Activated CD4-positive, alpha-beta T cell treated with anti-CD3 and anti-CD28 coated beads, Interleukin-2, amount 50 U/mL, for 24 hours (primary cell): ENCODE measurements at regions not wholly inside any gene's neighbourhood (a gene's known extent, or its start where the extent isn't known, plus 50 kb on each side); places are given as distances from the start of the nearest gene placed in this dataset.

Experiments
- DNase-seq, 2 donors: peaks; one replicate each; pipeline ENCODE4 v3.0.0-alpha.2; 2020; ENCODE audit warnings: low read depth in 1 of 2, low spot score in 1 of 2

DNA sequence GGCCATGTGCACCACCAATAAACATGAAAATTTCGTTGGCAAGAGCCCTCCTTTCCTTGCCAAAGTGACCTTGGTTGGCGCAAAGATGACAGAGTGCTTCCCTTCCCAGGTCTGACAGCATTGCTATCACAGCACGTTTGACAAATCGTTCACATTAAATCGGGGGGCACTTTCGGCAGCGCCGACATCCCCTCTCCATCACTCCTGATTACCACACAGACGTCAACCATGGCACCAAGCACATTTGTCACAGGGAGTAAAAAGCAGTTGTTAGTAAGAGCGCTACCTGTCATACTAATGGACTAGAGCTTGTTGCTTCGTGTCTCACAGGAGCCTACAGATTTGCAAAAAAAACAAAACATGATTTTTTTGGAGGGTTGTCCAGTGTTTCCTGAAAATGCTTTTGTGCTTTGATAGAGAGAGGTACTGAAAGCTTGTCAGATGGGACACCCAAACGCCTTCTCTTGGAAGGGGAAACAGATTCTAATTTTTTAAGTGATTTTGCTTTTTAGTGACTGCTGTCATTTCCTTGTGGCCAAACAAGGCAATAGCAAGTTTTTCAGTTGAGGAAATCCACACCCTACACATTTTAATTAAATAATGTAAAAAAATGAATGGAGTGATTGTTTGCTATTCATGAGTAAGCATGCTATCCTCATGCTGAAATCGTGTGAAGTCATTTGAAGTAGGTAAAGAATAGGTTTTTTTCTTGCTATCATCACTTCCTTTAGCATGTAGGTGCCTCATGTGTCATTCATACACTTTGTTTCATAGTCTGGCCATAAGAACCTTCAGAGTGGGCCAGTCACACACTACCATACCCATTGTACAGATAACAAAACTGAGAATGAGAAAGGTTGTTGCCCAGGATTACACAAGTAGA, 682.8 kb upstream of the WWC1 start:
- DNase-seq, result no peak

DNA sequence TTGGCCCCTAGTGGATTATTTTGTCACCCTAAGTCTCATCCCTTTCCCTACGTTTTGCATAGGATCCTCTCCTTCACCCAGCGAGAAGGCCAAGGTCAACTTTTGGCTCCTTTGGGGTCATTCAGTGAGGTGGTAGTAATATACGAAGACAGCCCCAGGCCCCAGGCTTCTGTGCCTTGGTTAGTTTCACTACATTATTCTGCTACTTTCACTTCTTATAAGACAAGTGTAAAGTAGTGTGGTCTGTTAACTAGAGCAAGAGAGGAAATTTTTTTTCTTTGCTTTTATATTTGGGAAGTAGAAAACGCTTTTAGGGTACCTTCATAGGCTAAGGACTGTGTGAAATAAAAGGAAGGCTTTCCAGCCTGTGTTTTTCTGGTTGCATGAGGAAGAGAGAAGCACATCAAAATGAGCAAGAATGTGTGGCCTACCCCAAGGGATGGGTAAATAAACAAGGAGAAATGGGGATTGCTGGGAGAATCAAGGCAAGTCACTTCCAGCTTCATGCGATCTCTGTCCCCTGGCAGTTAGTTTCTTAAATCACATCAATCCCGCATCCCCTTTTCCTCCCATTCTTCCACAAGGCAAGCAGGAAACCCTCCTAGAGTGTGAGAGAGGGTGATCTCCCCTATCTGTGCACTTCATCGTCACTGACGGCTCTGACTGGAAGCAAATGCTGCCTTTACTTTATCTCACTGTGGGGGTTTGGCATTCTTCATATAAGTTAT, 677.0 kb upstream of the WWC1 start:
- DNase-seq, result no peak

DNA sequence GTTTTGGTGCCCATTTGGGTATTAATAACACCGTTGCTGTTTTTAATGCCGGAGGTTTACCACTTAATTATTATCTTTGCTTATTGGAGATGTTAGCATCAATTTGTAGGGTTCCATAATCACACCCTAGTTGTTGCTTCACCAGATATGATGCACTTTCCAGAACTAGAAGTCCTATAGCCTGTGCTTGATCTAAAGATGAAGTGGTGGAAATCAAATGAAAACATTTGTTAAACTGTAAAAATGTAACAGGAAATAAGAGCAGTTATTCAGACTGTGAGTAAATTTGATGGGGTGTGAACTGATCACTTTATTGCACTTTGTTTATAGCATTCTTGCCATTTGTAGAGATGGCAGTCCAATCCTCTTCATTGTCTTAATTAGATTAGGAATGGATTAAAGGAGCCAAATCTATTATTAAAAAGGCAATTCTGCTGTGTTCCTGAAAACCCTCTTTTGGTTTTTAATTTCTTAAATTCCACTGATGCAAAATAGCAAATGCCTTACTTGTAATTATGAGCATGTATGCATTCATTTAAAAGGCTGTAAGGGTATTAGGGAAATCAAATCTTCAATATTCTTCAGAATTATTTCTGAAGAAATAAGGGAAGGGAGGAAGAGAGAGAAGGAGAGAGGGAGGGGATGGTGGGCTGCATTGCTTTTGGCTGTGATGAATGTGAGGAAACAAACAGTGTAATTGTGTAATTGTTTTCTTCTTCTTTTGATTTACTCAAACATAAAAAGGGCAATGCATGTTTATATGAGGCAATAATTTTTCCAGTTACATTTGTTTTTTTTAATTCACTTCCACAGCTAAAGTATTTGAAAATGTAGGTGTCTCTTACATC, 675.2 kb upstream of the WWC1 start:
- DNase-seq, result no peak

DNA sequence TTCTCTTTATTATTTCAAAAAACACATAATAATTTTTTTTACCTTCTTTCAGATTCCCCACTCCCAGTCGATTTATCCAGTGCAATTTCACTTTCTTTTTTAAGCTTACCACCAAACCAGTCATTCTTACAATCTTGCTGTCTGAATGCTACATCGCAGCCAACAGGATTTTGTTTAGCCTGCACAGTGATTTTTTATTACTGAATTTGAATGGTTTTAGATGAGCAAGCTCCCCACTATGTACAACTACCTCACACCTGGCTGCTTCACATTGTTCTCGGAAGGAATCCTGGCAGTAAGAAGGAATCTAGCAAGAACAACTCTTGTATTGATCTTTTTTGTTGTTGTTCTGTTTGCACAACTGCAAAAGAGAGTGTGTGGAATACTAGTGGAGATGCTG, 668.1 kb upstream of the WWC1 start:
- no peak for DNase-seq

DNA sequence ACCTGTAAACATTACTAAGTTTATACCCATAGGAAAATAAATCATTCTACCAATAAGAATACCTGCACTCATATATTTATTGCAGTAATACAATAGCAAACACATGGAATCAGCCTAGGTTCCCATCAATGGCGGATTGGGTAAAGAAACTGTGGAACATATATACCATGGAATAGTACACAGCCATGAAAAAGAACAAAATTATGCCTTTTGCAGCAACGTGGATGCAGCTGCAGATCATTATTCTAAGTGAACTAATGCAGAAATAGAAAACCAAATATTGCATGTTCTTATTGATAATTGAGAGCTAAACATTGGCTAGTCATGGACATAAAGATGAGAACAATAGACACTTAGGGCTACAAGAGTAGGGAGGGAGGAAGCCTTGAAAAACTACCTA, 667.4 kb upstream of the WWC1 start:
- DNase-seq, result no peak

DNA sequence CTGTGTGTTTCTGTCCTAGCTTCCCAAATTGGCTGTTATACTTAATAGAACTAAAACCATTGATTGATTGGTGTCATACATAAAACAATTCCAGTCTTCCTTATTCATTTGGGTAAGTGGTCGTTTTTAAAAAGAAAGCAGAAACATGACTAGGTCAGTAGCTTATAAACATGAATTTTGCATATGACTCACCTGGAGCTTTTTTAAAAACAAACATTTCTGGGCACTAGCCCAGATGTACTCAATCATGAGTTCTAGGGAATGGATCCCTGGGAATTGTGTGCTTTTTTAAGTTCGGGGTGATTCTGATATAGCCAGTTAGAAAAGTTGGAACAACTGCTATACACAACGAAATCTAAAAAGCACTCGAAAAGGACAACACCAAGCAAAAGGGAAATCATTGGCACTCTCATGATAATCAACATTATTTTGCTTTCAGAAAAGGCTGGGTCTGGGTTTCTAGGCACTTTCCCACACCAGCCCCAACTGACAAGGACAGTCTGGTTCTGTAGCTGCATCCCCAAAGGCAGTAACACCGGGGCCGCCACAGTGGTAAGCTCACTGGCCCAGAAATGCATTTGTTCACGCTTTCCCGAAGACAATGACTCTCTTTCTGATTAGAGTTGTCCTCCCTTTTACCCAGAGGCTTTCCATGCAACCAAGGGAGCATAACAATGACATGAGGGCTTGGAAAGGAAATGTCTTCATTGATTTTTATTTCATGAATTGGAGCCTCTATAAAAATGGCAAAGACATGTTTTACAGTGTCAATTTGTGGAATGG, 664.9 kb upstream of the WWC1 start:
- no peak for DNase-seq

DNA sequence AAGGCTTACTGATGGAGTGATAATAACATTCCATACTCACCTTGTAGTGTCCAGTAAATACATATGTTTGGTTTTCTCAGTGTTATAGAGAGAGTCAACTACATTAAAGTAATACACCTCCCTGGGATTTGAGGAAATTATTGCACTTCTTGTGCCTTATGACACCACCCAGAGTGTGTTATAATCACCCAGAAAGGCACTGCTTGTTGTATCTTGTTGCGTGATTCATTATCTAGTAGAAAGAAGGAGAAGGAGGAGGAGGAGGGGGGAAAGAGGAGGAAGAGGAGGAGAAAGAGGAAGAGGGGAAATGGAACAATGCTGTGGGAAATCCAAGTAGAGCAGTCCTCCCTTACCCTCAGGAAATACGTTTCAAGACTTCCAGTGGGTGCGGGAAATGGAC, 661.8 kb upstream of the WWC1 start:
- DNase-seq, result no peak

DNA sequence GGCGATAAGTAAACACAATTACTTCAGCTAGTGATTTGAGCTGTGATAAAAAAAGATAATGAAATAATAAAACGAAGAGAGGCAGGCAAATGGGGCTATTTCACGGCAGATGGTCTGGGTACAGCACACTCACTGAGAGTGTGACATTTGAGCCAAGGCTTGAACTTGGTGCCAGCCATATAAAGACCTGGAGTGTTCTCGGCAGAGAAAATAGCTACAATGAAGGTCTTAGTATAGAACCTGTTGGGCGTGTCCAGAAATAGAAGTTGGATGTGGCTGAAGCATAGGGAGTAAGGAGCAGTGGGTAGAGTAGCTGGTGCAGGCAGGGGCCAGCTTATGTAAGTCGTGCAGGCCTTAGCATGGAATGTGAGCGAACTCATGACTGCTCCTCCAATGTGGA, 660.3 kb upstream of the WWC1 start:
- DNase-seq, result no peak

DNA sequence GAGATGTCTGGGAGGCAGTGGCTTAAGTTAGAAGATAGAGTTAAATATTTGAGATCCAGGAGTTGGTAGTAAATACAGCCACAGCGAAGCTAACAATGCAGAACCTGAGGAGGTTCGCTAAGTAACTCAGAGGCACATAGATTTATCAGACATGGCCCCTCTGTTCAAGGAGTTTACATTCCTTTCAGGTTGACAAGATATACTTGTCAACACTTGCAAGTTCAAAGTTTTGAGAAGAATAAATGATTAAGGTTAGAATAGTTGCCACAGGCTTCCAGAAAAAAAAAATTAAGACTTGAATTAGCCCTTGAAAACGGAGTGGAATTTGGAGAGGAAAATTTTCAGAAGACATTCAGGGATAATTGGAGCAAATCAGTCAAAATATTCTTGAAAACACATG, 658.3 kb upstream of the WWC1 start:
- DNase-seq, result no peak

DNA sequence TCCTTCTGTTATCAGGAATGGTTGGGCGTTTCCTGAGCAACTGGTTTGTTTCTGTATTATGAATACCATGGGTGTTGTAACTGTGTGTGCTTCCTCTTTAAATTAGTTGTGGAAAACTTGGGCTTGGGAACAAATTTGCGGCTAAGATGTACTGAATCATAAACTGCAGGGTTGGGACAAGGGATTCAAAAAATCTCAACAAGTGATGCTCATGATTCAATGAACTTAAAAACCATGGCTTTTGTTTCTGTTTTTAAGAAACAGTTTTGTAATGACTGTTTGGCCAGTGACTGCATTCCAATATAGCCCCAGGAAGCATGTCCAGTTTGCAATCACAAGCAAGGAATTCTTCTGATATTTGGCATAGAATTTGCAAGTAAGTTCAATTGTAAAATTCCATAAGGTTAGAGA, 657.5 kb upstream of the WWC1 start:
- DNase-seq, result no peak

DNA sequence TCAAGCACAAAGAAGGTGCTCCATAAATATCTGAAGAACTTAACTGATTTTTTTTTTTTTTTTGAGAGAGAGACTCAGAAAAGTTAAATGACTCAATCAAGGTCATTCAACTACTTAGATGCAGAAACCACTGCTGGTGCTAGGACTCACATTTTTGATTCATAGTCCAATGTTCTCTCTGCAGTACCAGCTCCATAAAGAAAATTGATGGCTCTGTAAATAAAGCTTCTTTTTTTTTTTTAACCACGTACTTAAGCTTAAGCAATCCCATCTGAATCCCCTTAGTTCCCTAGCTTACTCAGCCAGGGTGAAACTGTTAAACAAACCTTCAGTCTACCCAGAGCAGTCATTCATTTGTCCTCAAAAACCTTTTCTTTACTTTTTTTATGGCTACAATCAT, 657.0 kb upstream of the WWC1 start:
- no peak for DNase-seq

DNA sequence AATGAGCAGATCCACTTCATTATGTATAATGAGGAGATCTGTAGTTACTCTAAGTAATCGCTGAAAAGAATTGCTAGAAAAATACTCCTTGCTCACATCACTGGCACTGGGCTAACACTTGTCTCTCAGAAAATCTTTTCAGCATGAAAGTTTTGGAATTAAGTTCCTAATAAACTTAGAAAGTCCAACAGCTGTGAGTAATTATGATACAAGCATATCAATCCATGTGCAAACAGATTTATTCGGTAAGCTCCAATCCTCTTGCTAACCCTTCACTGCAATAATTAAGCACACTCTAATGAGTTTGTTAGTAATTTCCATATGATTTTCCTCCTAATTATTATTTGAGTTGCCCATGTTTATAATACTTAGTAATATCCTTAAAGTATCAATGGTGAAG, 652.6 kb upstream of the WWC1 start:
- no peak for DNase-seq

DNA sequence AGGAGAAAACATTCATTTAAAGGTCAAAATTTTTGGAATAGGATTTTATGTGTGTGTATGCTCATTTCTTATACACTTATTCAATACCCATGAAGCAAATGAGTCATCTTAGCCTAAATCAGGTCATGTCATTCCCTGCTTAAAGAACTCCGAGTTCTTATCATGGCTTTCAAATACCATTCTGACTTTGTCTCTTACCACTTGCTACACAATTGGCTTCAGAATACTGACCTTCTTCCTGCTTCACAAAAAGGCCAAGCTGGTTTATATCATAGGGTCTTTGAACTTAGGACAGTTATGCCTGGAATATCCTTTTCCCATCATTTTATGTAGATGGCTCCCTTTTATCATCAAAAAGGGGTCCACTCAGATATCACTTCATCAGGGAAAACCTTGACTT, 652.2 kb upstream of the WWC1 start:
- no peak for DNase-seq

DNA sequence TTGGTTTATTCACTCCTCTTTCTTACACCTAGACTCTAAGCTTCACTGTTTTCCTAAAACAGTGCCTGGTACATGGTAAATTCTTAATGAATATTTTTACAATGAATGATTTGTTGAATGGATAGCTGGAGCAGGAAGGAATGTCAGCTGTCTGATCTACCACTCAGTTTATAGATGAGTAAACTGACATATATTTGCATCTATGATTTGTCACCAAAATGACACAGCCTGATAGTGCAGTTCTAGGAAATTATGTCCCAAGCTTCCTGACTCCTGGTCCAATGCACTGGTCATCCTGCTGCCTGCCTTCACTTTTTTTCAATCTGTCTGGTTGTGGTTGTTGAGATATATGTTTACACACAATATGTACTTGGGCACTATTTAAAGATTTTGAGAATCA, 651.7 kb upstream of the WWC1 start:
- no peak for DNase-seq

DNA sequence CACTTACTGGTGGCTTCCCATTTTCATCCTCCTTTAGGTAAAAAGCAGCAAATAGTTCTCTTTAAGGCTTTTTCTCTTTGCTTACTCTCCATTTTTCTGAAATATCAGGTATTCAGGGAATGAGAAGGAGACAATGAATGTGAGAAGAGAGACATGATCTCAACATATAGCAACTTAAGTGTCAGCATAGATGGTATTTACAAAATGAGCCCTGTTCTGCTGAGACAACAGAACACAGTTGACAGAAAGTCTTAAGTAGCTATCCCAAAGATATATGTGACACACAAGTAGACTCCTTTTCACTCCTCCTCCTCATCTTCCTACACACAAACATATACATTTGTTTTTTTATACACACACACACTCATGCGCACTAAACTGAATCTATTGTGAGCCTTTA, 649.3 kb upstream of the WWC1 start:
- DNase-seq, result no peak

DNA sequence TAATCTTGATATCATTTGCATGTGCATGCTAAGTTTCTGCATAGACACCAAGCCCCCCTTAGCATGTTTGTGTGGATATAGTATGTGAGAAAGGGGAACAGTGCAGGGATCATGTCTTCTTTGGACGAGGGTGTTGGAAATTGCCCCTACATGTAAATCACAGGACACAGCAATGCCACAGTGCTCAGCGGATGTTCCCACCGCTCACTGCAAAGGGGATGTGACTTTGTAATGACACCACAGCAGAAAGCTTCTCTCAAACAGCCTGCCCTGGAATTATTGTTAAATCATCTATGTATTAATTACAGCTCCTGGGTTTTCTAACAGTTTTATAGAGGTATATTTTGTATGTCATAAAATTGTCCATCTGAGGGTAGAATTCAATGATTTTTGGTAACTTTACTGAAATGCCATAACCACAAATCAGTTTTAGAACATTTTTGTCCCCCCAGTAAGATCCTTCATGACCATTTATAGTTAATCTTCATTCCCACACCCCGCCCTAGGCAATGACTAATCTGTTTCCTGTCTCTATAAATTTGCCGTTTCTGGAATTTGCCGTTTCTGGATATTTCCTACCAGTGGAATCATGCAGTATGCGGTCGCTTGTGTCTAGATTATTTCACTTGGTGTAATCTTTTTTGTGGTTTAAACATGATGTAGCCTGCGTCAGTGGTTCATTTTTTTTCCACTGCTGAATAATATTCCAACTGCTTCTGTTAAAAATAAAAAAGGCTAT, 648.5 kb upstream of the WWC1 start:
- no peak for DNase-seq

DNA sequence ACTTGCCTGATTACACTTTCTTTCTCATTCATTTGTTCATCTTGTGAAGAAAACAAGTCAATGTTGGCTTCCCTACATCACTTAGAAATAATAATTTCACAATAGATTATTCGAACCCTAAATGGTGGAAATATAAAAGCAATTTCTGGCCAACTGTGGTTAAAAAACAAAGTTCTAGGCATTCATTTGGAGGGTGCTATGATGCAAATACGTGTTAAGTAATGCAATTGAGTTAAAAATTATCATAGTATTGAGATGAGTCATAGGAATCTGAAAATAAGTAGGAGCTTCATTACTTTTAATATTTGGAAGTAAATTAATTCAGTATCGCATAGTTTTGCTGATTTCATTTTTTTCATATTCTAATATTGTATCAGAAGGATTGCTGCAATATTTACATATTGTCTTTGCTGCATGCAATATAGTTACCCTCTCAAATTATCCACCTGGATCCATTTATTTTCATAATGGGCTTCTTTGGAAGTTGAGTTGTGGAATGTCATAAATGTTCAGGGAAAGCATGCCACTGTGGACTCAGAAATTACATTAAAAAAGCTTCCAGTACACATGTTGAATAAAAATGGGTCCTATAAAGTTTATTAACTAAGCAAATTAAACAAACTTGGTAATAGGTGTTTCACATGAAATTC, 647.7 kb upstream of the WWC1 start:
- DNase-seq, result no peak

DNA sequence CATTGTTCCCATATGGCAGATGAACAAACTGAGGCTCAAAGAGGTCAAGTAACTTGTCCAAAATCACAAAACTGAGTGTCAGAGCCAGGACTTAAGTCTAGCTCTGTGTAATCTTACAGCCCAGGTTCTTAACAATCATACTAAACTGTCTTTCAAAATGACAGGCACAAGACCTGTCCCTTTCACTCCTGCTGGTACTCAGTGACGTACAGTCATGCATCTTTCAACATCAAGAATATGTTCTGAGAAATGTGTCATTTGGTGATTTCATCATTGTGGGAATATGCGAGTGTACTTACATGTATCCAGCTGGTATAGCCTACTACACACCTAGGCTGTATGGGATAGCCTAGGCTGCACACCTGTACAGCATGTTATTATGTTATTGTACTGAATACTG, 646.8 kb upstream of the WWC1 start:
- no peak for DNase-seq

DNA sequence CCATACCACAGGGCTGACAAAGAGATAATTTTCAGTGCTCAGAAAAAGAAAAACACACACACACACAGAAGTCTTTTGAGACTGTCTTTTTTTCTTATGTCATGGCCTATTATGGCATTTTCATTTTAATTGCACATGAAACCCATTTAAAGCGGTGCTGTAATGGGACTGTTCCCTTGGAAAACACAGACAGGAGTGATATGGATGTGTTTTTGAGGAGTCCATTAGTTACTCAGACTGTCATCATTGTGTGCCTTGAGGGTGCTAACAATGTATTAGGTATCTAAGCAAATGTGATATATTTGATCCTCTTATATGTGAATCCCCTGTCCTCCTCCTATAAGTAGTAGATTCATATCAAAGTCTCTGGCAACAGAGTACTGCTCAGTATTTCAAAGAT, 642.0 kb upstream of the WWC1 start:
- no peak for DNase-seq

DNA sequence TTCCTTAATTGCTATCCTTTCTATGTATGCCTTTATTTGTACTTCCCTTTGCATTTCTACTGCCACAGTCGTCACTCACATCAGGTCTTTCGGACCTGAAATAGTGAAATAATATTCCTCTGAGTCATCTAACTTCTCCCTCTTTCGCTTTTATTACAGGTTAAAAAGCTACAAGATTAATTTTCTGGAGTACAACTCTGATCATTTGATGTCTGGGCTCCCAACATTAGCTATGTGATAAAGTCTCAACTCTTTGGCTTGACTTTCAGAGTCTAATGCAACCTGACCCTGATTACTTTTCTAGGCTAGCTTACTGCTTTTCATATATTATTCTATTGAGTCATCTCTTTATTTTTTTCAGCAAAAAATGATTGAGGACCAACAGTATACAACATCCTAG, 638.8 kb upstream of the WWC1 start:
- DNase-seq, result no peak
